GM12875 (cell line): ENCODE measurements at regions not wholly inside any gene's neighbourhood (a gene's known extent, or its start where the extent isn't known, plus 50 kb on each side); places are given as distances from the start of the nearest gene placed in this dataset.

ENCODE experiments used
- H3K4me3 ChIP-seq: one replicate; pipeline ENCODE4 v1.5.1; 2011; ENCODE audit warnings: low read depth, low read length, control low read depth
- TF ChIP-seq, protein P1 (sequence below): IDR thresholded peaks from 2 replicates; pipeline ENCODE4 v1.5.1; 2011; ENCODE audit warnings: low read depth, mild to moderate bottlenecking, control low read depth, inconsistent platforms, low read length, moderate library complexity, borderline replicate concordance; ENCODE audit not compliant: insufficient read depth

DNA sequence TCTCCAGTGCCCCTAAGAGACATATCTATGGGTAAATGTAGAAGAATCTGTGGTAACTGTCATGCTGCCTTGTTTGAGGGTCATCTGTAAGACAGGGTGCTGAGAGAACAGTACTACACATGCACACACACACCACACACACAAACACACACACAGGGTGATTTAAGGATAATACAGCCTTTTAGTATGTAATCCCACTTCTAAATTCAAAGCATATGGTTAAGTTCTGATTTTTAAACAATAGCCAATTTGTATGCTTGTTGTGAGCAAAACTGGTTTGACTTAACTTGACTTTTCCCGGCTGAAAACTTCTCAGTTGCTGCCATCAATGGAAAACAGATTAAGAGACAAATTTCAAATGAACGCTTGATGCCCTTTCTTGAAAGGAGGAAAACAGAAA lies 241.8 kb downstream of the ADGRG6 start:
- TF ChIP-seq, protein P1, sequence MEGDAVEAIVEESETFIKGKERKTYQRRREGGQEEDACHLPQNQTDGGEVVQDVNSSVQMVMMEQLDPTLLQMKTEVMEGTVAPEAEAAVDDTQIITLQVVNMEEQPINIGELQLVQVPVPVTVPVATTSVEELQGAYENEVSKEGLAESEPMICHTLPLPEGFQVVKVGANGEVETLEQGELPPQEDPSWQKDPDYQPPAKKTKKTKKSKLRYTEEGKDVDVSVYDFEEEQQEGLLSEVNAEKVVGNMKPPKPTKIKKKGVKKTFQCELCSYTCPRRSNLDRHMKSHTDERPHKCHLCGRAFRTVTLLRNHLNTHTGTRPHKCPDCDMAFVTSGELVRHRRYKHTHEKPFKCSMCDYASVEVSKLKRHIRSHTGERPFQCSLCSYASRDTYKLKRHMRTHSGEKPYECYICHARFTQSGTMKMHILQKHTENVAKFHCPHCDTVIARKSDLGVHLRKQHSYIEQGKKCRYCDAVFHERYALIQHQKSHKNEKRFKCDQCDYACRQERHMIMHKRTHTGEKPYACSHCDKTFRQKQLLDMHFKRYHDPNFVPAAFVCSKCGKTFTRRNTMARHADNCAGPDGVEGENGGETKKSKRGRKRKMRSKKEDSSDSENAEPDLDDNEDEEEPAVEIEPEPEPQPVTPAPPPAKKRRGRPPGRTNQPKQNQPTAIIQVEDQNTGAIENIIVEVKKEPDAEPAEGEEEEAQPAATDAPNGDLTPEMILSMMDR = no peak
- no peak overlapping the region for H3K4me3 ChIP-seq

DNA sequence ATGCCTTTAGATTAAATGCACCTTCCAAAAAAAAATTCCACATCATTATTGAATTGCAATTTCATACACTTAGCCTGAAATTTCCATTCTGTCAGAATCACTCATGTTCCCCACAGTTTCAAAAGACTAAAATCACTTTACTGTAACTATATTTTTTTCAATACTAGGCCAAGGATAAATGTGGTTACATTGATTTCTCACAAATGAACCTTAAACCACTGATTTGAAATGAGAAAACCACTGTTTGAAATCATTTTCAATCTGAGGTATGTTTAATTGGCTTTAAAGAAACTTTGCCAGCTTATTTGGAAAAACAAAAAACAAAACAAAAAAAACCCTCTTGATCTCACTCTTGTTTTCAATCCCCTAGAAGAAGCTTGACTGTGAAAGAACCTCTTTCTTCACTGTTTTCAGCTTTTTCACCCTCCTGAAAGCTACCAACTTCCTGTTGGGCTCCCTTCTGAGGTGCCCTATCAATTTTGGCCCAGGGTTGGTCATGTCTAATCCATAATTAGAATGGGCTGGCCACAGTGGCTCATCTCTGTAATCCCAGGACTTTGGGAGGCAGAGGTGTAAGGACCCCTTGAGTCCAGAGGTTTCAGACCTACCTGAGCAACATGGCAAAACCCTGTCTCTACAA lies 242.5 kb downstream of the ADGRG6 start:
- no peak overlapping the region for H3K4me3 ChIP-seq
- TF ChIP-seq, protein P1 = no peak

DNA sequence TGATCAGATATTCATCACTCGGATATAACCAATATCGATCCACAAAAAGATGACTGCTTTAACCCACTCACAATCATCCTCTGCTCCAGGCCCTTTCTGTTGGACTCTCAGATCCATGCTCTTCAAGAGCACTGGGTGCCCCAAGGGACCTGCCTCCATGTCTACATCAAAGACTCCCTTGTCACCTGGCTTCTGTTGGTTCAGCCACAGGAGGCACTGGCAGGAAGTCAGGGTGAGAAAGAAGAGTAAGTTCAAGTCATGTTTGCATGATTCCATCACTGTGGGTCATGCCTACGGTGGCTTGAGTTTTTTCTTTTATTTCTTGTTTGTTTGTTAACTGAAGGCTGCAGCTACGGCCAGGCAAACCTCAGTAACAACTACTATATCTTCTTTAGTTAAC lies 243.3 kb downstream of the ADGRG6 start:
- H3K4me3 ChIP-seq = no peak overlapping the region
- TF ChIP-seq, protein P1 = no peak

DNA sequence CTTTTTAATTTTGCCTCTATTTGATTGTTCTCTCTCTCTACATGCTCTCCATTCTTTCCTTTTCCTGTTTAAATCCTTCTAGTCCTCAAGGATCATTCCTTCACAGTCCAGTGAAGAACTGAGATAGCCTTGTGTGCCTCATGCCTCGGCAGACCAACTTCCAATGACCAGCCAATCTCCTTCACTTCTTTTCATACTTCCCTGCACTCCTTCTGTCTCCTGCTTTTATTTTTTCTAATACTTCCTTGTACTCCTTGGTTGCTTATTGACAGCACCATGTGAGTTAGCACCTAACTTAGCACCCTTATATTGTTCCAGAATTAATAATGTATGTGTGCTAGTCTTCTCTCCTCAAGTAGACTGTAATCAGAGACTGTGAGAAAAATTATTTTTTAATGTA lies 246.8 kb downstream of the ADGRG6 start:
- H3K4me3 ChIP-seq = no peak overlapping the region
- TF ChIP-seq, protein P1 = no peak

DNA sequence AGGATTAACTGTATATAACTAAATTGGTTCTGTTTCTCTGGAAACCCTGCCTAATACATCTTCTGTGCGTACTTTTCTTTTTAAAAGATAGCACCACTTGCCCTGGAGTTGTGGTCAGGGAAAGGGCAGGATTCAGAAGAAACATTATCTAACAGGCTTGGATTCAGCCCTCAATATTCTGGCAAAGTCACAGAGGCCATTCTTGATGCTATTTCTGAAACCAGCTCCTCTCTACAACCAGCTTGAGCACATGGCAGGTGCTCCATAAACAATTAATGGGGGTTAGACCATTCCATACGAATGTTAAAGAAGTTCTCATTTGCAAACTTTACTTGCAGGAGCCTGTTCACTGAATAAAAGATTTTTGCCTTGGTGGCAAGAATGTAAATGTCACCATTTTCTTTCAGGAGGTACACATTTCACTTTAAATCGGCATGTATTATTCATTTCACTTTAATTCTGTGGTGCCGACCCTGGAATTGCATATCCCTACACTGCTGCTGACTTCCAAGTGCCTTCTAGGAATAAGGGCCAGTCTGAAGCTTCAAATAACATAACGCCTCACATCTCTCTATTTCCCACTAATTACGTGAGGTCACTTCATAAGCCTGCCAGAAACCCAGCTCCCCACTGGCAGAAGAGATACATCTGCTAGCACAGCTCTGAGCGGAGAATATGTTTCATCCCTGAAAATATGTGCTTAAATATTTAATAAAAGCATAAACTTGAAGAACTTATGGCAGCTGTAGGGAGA lies 248.7 kb downstream of the ADGRG6 start:
- H3K4me3 ChIP-seq = no peak overlapping the region
- TF ChIP-seq, protein P1 = no peak

DNA sequence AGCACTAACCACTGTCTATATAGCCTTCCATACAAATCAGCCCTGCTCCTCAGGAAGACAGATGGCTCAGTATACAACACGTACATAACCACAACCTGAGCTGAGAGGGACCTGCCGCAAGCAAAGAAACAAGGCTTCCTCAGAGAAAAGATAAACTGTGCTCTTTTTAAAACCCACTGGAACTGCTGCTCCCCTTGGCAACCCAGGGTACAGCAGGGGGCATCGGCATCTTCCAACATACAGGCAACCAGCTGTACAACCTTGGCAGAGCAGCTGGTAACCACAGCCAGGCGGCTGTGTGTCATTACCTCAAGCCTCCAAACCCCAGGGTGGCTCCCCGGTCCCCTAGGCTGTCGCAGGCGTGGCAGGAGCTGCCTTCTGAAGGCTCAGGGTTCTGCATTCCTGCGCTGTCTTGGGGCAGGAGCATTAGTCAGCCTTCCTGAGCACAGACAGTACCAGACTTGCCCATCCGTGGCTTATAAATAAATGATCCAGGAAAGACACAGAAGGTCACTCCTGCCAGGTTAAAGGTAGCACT lies 249.5 kb downstream of the ADGRG6 start:
- no peak overlapping the region for H3K4me3 ChIP-seq
- TF ChIP-seq, protein P1 = no peak

DNA sequence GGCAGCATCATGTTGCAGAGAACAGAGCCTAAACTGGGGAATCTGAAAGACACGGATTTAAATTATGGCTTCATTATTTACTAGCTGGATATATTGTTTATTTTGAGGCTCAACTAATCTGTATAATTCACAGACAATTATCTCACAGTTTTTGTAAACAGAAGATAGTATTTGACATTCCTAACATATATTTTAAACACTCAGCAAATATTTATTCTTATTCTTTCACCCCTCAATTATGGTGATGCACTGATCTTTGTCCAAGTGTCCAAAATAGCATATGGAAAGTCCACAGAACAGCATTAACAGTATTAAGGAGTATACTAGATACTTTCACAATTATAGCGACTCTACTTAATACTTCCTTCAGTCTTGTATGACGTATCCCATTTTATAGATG lies 257.0 kb downstream of the ADGRG6 start:
- TF ChIP-seq, protein P1 = no peak
- no peak overlapping the region for H3K4me3 ChIP-seq
